Fibroblast of lung (primary cell): ENCODE measurements at regions not wholly inside any gene's neighbourhood (a gene's known extent, or its start where the extent isn't known, plus 50 kb on each side); places are given as distances from the start of the nearest gene placed in this dataset.

Experiments
- DNase-seq, 2 donors: peaks; one replicate each; pipeline versions ENCODE4 v3.0.0 to v3.0.0-alpha.2; 2010; ENCODE audit warnings: low read depth in 2 of 2
- H2AFZ ChIP-seq: 2 replicates; pipeline ENCODE4 v1.5.1; 2012; ENCODE audit warnings: low read length, control low read depth, inconsistent platforms
- H3K27ac ChIP-seq: 2 replicates; pipeline ENCODE4 v1.5.1; 2011; ENCODE audit warnings: low read length, control low read depth; ENCODE audit not compliant: insufficient read depth
- H3K27me3 ChIP-seq: 2 replicates; pipeline ENCODE4 v1.5.1; 2011; ENCODE audit warnings: mild to moderate bottlenecking, low read length; ENCODE audit not compliant: control insufficient read depth, insufficient read depth
- H3K36me3 ChIP-seq: 2 replicates; pipeline ENCODE4 v1.5.1; 2011; ENCODE audit warnings: low read length; ENCODE audit not compliant: control insufficient read depth, insufficient read depth
- H3K4me1 ChIP-seq: 2 replicates; pipeline ENCODE4 v1.5.1; 2011; ENCODE audit warnings: low read length; ENCODE audit not compliant: control insufficient read depth, insufficient read depth; ENCODE audit errors: extremely low read depth
- H3K4me2 ChIP-seq: 2 replicates; pipeline ENCODE4 v1.5.1; 2011; ENCODE audit warnings: low read length, control low read depth; ENCODE audit not compliant: insufficient read depth; ENCODE audit errors: extremely low read depth
- H3K4me3 ChIP-seq, 4 experiments: fragments of 200-600 bp in 1 of 4; sonication (generic) in 1 of 4; replicated peaks in 1 of 4; 2 replicates each; pipeline ENCODE4 v1.5.1; 2011 to 2016; ENCODE audit warnings: low read length in 4 of 4, low read depth in 3 of 4, mild to moderate bottlenecking in 3 of 4, control low read depth in 2 of 4, inconsistent platforms in 1 of 4, mixed read lengths in 1 of 4; ENCODE audit not compliant: insufficient read depth in 1 of 4; ENCODE audit errors: control extremely low read depth in 1 of 4
- H3K79me2 ChIP-seq: 2 replicates; pipeline ENCODE4 v1.5.1; 2012; ENCODE audit warnings: mild to moderate bottlenecking, low read length, inconsistent platforms; ENCODE audit not compliant: control insufficient read depth, insufficient read depth
- H3K9ac ChIP-seq: 2 replicates; pipeline ENCODE4 v1.5.1; 2011; ENCODE audit warnings: mild to moderate bottlenecking, low read length, control low read depth; ENCODE audit not compliant: insufficient read depth
- H3K9me3 ChIP-seq: 2 replicates; pipeline ENCODE4 v1.5.1; 2012; ENCODE audit warnings: low read depth, low read length; ENCODE audit not compliant: control insufficient read depth, insufficient read depth
- H4K20me1 ChIP-seq: 2 replicates; pipeline ENCODE4 v1.5.1; 2011; ENCODE audit warnings: low read length; ENCODE audit not compliant: control insufficient read depth, insufficient read depth; ENCODE audit errors: extremely low read depth
- CTCF ChIP-seq, 2 donors: IDR thresholded peaks in 1 of 2; conservative IDR thresholded peaks in 1 of 2; 1 replicate in 1 of 2; 2 replicates in 1 of 2; pipeline ENCODE4 v1.5.1; 2011 to 2012; ENCODE audit warnings: low read length in 2 of 2, control low read depth in 1 of 2, inconsistent platforms in 1 of 2, low read depth in 1 of 2, mild to moderate bottlenecking in 1 of 2
- EZH2 ChIP-seq: IDR thresholded peaks from 2 replicates; pipeline ENCODE4 v1.5.1; 2012; ENCODE audit warnings: low read length, control low read depth, mild to moderate bottlenecking; ENCODE audit errors: missing control alignments

GRCh38 chr3:152192936-152193672 lies 75.6 kb upstream of the MBNL1 start:
- no peak overlapping the region for H3K27ac ChIP-seq

GRCh38 chr3:152193673-152194267 lies 75.0 kb upstream of the MBNL1 start:
- no peak overlapping the region for H3K27ac ChIP-seq
- no peaks in the 10 kb centered on the region for H3K9me3 ChIP-seq
- DNase-seq = no peak
- H3K36me3 ChIP-seq = no peaks in the 10 kb centered on the region
- TF ChIP-seq EZH2 (no peak), CTCF (conservative IDR thresholded peaks at IDR 0.05 in 1 of 2, IDR thresholded peaks at IDR 0.05 in 1 of 2; ENCODE audit: low read depth in 1 of 2, low read length in 2 of 2) (no peak)
- no peaks in the 10 kb centered on the region for H4K20me1 ChIP-seq
- H3K79me2 ChIP-seq = no peaks in the 10 kb centered on the region
- H3K9ac ChIP-seq = no peak overlapping the region
- peak overlapping the region; percentile 45 for H3K4me2 ChIP-seq
- no peak overlapping the region for H3K4me3 ChIP-seq
- no peaks in the 10 kb centered on the region for H3K4me1 ChIP-seq
- H3K27me3 ChIP-seq = no peaks in the 10 kb centered on the region
- H2AFZ ChIP-seq = peak overlapping the region; percentile 35

More at GRCh38 chr3:152192936-152193672, 75.6 kb upstream of the MBNL1 start:
- Histone ChIP-seq H2AFZ (no peak overlapping the region), H3K4me3 (no peak overlapping the region), H3K36me3 (no peaks in the 10 kb centered on the region), H3K27me3 (no peaks in the 10 kb centered on the region), H3K9ac (no peak overlapping the region), H3K79me2 (no peaks in the 10 kb centered on the region), H3K4me2 (no peak overlapping the region), H3K9me3 (no peaks in the 10 kb centered on the region), H3K4me1 (no peaks in the 10 kb centered on the region), H4K20me1 (no peaks in the 10 kb centered on the region)
- TF ChIP-seq EZH2 (no peak), CTCF (conservative IDR thresholded peaks at IDR 0.05 in 1 of 2, IDR thresholded peaks at IDR 0.05 in 1 of 2; ENCODE audit: low read depth in 1 of 2, low read length in 2 of 2) (no peak)
- no peak for DNase-seq

- H3K27me3 ChIP-seq = no peaks in the 10 kb centered on the region
- H3K9me3 ChIP-seq = no peaks in the 10 kb centered on the region
- no peaks in the 10 kb centered on the region for H3K36me3 ChIP-seq
- no peaks in the 10 kb centered on the region for H4K20me1 ChIP-seq
- H2AFZ ChIP-seq = no peak overlapping the region
- H3K4me3 ChIP-seq = no peak overlapping the region
- H3K4me2 ChIP-seq = no peak overlapping the region
- TF ChIP-seq EZH2 (no peak), CTCF (conservative IDR thresholded peaks at IDR 0.05 in 1 of 2, IDR thresholded peaks at IDR 0.05 in 1 of 2; ENCODE audit: low read depth in 1 of 2, low read length in 2 of 2) (no peak)
- H3K27ac ChIP-seq = no peak overlapping the region
- no peaks in the 10 kb centered on the region for H3K79me2 ChIP-seq
- no peak for DNase-seq
- H3K9ac ChIP-seq = no peak overlapping the region
- no peaks in the 10 kb centered on the region for H3K4me1 ChIP-seq
Measured at GRCh38 chr3:152195206-152195605, 73.5 kb upstream of the MBNL1 start.
